GM19035 (cell line): ENCODE measurements at regions not wholly inside any gene's neighbourhood (a gene's known extent, or its start where the extent isn't known, plus 50 kb on each side); places are given as distances from the start of the nearest gene placed in this dataset.

Experiments
- ATAC-seq: cut with Tn5 transposase; IDR thresholded peaks from one replicate; pipeline ENCODE4 v1.9.1; 2021; ENCODE audit not compliant: unreplicated experiment

GRCh38 chr12:115072712-115073111 lies 388.7 kb upstream of the TBX3 start:
- no peak for ATAC-seq

- ATAC-seq = no peak
Measured at GRCh38 chr12:115070313-115070712, 386.3 kb upstream of the TBX3 start.

- ATAC-seq = no peak
Measured at GRCh38 chr12:115064296-115064695, 380.3 kb upstream of the TBX3 start.

GRCh38 chr12:115062741-115063140 lies 378.8 kb upstream of the TBX3 start:
- no peak for ATAC-seq

GRCh38 chr12:115060477-115061168 lies 376.6 kb upstream of the TBX3 start:
- ATAC-seq = no peak

- ATAC-seq = no peak
Measured at GRCh38 chr12:115057445-115057844, 373.5 kb upstream of the TBX3 start.

GRCh38 chr12:115051378-115051777 lies 367.4 kb upstream of the TBX3 start:
- no peak for ATAC-seq

- ATAC-seq = no peak
Measured at GRCh38 chr12:115049614-115050013, 365.6 kb upstream of the TBX3 start.

- no peak for ATAC-seq
Measured at GRCh38 chr12:115046805-115047204, 362.8 kb upstream of the TBX3 start.

GRCh38 chr12:115044073-115044472 lies 360.1 kb upstream of the TBX3 start:
- ATAC-seq = no peak

- ATAC-seq = no peak
Measured at GRCh38 chr12:115043079-115043478, 359.1 kb upstream of the TBX3 start.

- ATAC-seq = no peak
Measured at GRCh38 chr12:115042341-115042740, 358.4 kb upstream of the TBX3 start.

GRCh38 chr12:115037830-115038229 lies 353.9 kb upstream of the TBX3 start:
- no peak for ATAC-seq

GRCh38 chr12:115035535-115036107 lies 351.6 kb upstream of the TBX3 start:
- no peak for ATAC-seq

- no peak for ATAC-seq
Measured at GRCh38 chr12:115032521-115032920, 348.5 kb upstream of the TBX3 start.

- no peak for ATAC-seq
Measured at GRCh38 chr12:115030017-115030416, 346.0 kb upstream of the TBX3 start.

GRCh38 chr12:115024531-115024930 lies 340.6 kb upstream of the TBX3 start:
- no peak for ATAC-seq

GRCh38 chr12:115023279-115024265 lies 339.6 kb upstream of the TBX3 start:
- no peak for ATAC-seq

GRCh38 chr12:115020091-115020490 lies 336.1 kb upstream of the TBX3 start:
- no peak for ATAC-seq

- no peak for ATAC-seq
Measured at GRCh38 chr12:115017346-115017745, 333.4 kb upstream of the TBX3 start.

GRCh38 chr12:115013236-115013981 lies 329.4 kb upstream of the TBX3 start:
- no peak for ATAC-seq
